GM12878 (cell line): ENCODE measurements at regions not wholly inside any gene's neighbourhood (a gene's known extent, or its start where the extent isn't known, plus 50 kb on each side); places are given as distances from the start of the nearest gene placed in this dataset.

ENCODE experiments used
- ATAC-seq: fragments of 200-7000 bp; cut with Tn5 transposase; 3 replicates; pipeline ENCODE4 v1.9.1; 2020; ENCODE audit warnings: mild to moderate bottlenecking, moderate library complexity
- BruUV-seq: library from RNA; stranded (reverse); fragments of 400-500 nt; replicated peaks from 2 replicates; lab custom pipeline; 2021; lab: Mats Ljungman, UMichigan
- CTCF ChIA-PET: fragments of 300-600 bp; sonication (Branson Sonifier 250); formaldehyde crosslinking; extraction: SDS; loops from one replicate; lab custom pipeline; 2021; ENCODE audit warnings: inconsistent platforms; lab: Yijun Ruan, JAX
- POLR2A ChIA-PET: fragments of 350-600 bp; formaldehyde crosslinking; extraction: SDS; loops from one replicate; lab custom pipeline; 2021; ENCODE audit warnings: inconsistent platforms; lab: Charles Lee
- RAD21 ChIA-PET: fragments of 300-600 bp; sonication (Branson Sonifier 250); formaldehyde crosslinking; loops from one replicate; lab custom pipeline; 2023; ENCODE audit warnings: antibody characterized with exemption; ENCODE audit not compliant: unreplicated experiment; lab: Charles Lee
- SMC1A ChIA-PET: fragments of 300-600 bp; sonication (Branson Sonifier 250); formaldehyde crosslinking; loops from one replicate; lab custom pipeline; 2023; ENCODE audit not compliant: unreplicated experiment, uncharacterized antibody; lab: Charles Lee
- DNase-seq: peaks from one replicate; pipeline ENCODE4 v3.0.0-alpha.2; 2011; ENCODE audit warnings: low read depth, low spot score
- FAIRE-seq: peaks from 3 replicates; lab custom pipeline; 2011; peaks lifted over from hg19 to GRCh38; lab: Jason Lieb, UNC
- H2AFZ ChIP-seq: 2 replicates; pipeline ENCODE4 v1.6.0; 2011; ENCODE audit warnings: low read depth, low read length, control low read depth; ENCODE audit not compliant: control insufficient read depth
- H3K27ac ChIP-seq: 2 replicates; pipeline ENCODE4 v1.5.1; 2011; ENCODE audit warnings: control low read depth; ENCODE audit not compliant: control insufficient read depth, insufficient read depth
- H3K27me3 ChIP-seq, 2 experiments: replicated peaks in 1 of 2; 2 replicates each; pipeline versions ENCODE4 v1.6.0 to v1.6.1; 2011; ENCODE audit warnings: low read length in 1 of 2; ENCODE audit not compliant: control insufficient read depth in 2 of 2, insufficient read depth in 2 of 2
- H3K36me3 ChIP-seq, 2 experiments: 2 replicates each; pipeline ENCODE4 v1.5.1; 2011; ENCODE audit warnings: low read length in 1 of 2; ENCODE audit not compliant: control insufficient read depth in 2 of 2, insufficient read depth in 2 of 2
- H3K4me1 ChIP-seq: 2 replicates; pipeline ENCODE4 v1.6.1; 2011; ENCODE audit warnings: mild to moderate bottlenecking, low read length, moderate library complexity, mixed read lengths; ENCODE audit not compliant: control insufficient read depth, insufficient read depth
- H3K4me2 ChIP-seq: 2 replicates; pipeline ENCODE4 v1.6.0; 2011; ENCODE audit warnings: control low read depth; ENCODE audit not compliant: control insufficient read depth, insufficient read depth
- H3K4me3 ChIP-seq: fragments of 200-600 bp; sonication (generic); 2 replicates; pipeline ENCODE4 v1.5.1; 2016
- H3K79me2 ChIP-seq: 2 replicates; pipeline ENCODE4 v1.6.0; 2011; ENCODE audit warnings: low read length; ENCODE audit not compliant: control insufficient read depth, insufficient read depth
- H3K9ac ChIP-seq: 2 replicates; pipeline ENCODE4 v1.8.0; 2011; ENCODE audit warnings: low read length, control low read depth, mixed read lengths; ENCODE audit not compliant: control insufficient read depth, insufficient read depth
- H3K9me3 ChIP-seq: replicated peaks from 3 replicates; pipeline ENCODE4 v1.5.1; 2011; ENCODE audit warnings: mild to moderate bottlenecking, low read length; ENCODE audit not compliant: control insufficient read depth, insufficient read depth
- H4K20me1 ChIP-seq: 2 replicates; pipeline ENCODE4 v1.6.0; 2011; ENCODE audit not compliant: control insufficient read depth, insufficient read depth
- HCFC1 ChIP-seq: fragments of 150-350 bp; IDR thresholded peaks from 2 replicates; pipeline ENCODE4 v1.6.1; 2014; ENCODE audit warnings: low read length
- IRF4 ChIP-seq: IDR thresholded peaks from 2 replicates; pipeline ENCODE4 v1.6.1; 2011; ENCODE audit warnings: low read depth, low read length
- IRF5 ChIP-seq: fragments of 450-650 bp; IDR thresholded peaks from 2 replicates; pipeline ENCODE4 v1.6.1; 2017; ENCODE audit warnings: borderline replicate concordance
- RAD21 ChIP-seq: IDR thresholded peaks from 2 replicates; pipeline ENCODE4 v1.6.1; 2011; ENCODE audit warnings: mild to moderate bottlenecking, low read depth, low read length, moderate library complexity; ENCODE audit not compliant: insufficient read depth
- SIN3A ChIP-seq: IDR thresholded peaks from 2 replicates; pipeline ENCODE4 v1.6.1; 2012; ENCODE audit warnings: low read depth, low read length, improper control_type of control experiment
- SREBF2 ChIP-seq: IDR thresholded peaks from 2 replicates; pipeline ENCODE4 v1.6.1; 2012; ENCODE audit warnings: mild to moderate bottlenecking, low read length
- YY1 ChIP-seq: IDR thresholded peaks from 2 replicates; pipeline ENCODE4 v1.6.1; 2011; ENCODE audit warnings: low read depth, mild to moderate bottlenecking, low read length
- WGBS: methylation state at CpG from one replicate; pipeline ENCODE4 v1.1.6; 2016; ENCODE audit warnings: low lambda C conversion rate; ENCODE audit not compliant: insufficient replicate concordance, insufficient coverage; ENCODE audit errors: missing lambda C conversion rate; 5-methylcytosine and 5-hydroxymethylcytosine counted together
- in situ Hi-C: fragments of 300-500 bp; cut with MboI; formaldehyde crosslinking; loops from 9 replicates; pipeline ENCODE4 v1.14.3; 2018; ENCODE audit warnings: mixed read lengths
- intact Hi-C: fragments of 100-400 bp; cut with micrococcal nuclease; formaldehyde crosslinking; loops from one replicate; pipeline ENCODE4 v1.14.2; 2022; ENCODE audit not compliant: unreplicated experiment
- TF ChIP-seq, protein P1 (sequence below): IDR thresholded peaks from 2 replicates; pipeline ENCODE4 v1.6.1; 2012; ENCODE audit warnings: low read depth, low read length, improper control_type of control experiment
- TF ChIP-seq, protein P2 (sequence below), 3 experiments: IDR thresholded peaks in 2 of 3; conservative IDR thresholded peaks in 1 of 3; 2 replicates each; pipeline ENCODE4 v1.5.1; 2011; ENCODE audit warnings: low read depth in 3 of 3, low read length in 3 of 3, mild to moderate bottlenecking in 3 of 3, control low read depth in 2 of 3, moderate library complexity in 2 of 3, inconsistent platforms in 1 of 3, mixed read lengths in 1 of 3; ENCODE audit not compliant: control insufficient read depth in 2 of 3, insufficient read depth in 1 of 3; ENCODE audit errors: extremely low read depth in 1 of 3

GRCh38 chr4:11497972-11498371 lies 69.3 kb upstream of the HS3ST1 start:
- FAIRE-seq (no peak), ATAC-seq (no peak), DNase-seq (no peak)
- no peak overlapping the region for H3K4me3 ChIP-seq
- WGBS = 51% methylated on average over 3 of the region's 3 CpGs
- BruUV-seq = no TSS peak
- H3K9me3 ChIP-seq = no peaks in the 10 kb centered on the region; the same call in 1 of the 3 replicates
- ChIA-PET RAD21 (no interaction called here), CTCF (interaction anchor here (0.7 kb wide), 1 partner anchor 11 kb away, joined by 3 read pairs; no protein-coding TSS in a partner anchor), POLR2A (no interaction called here), SMC1A (interaction anchor here (1.0 kb wide), 1 partner anchor 68 kb away, joined by 3 read pairs; no protein-coding TSS in a partner anchor)
- H3K9ac ChIP-seq = no peak overlapping the region
- H4K20me1 ChIP-seq = no peaks in the 10 kb centered on the region
- intact Hi-C loops = no loop called here
- H2AFZ ChIP-seq = no peak overlapping the region
- no peak overlapping the region for H3K4me2 ChIP-seq
- H3K79me2 ChIP-seq = no peaks in the 10 kb centered on the region
- TF ChIP-seq IRF4 (no peak), IRF5 (no peak), SIN3A (no peak), HCFC1 (no peak), YY1 (no peak), SREBF2 (no peak)
- no peak overlapping the region for H3K27ac ChIP-seq
- H3K27me3 ChIP-seq = no peaks in the 10 kb centered on the region
- no peaks in the 10 kb centered on the region for H3K4me1 ChIP-seq
- in situ Hi-C loops = no loop called here
- H3K36me3 ChIP-seq = no peaks in the 10 kb centered on the region

DNA sequence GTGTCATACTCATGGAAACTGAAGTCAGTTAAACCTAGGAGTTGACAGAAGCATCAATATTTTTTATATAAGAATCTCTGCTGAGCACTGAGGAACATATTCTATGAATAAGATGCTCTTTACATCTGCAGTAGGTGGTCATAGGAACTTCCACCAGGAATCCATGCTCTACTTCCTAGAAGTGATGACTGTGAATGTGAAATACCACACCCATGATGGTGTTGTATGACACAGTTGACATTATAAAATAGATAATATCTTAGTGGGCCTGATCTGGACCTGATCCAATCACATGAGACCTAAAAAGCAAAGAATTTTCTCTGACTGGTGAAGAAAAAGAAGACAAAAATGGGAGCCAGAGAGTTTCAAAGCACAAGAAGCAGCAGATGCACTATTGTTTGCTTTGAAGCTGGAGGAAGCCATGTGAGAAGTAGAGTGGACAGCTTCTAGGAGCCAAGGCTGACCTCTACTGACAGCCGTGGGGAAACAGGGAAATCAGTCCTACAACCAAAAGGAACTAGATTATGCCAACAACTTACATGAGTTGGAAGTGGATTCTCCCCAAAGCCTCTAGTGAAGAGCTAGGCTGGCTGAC lies 68.6 kb upstream of the HS3ST1 start:
- ChIA-PET SMC1A (interaction anchor here (0.6 kb wide), 1 partner anchor 225 kb away, joined by 3 read pairs; no protein-coding TSS in a partner anchor), POLR2A (no interaction called here), CTCF (no interaction called here), RAD21 (no interaction called here)
- H3K27ac ChIP-seq = no peak overlapping the region
- DNase-seq = no peak
- TF ChIP-seq, protein P1, sequence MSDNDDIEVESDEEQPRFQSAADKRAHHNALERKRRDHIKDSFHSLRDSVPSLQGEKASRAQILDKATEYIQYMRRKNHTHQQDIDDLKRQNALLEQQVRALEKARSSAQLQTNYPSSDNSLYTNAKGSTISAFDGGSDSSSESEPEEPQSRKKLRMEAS = no peak
- 0 out of 2 replicates have a peak, but pooled peaks have one; percentile 32 for TF ChIP-seq RAD21
- TF ChIP-seq, protein P2, sequence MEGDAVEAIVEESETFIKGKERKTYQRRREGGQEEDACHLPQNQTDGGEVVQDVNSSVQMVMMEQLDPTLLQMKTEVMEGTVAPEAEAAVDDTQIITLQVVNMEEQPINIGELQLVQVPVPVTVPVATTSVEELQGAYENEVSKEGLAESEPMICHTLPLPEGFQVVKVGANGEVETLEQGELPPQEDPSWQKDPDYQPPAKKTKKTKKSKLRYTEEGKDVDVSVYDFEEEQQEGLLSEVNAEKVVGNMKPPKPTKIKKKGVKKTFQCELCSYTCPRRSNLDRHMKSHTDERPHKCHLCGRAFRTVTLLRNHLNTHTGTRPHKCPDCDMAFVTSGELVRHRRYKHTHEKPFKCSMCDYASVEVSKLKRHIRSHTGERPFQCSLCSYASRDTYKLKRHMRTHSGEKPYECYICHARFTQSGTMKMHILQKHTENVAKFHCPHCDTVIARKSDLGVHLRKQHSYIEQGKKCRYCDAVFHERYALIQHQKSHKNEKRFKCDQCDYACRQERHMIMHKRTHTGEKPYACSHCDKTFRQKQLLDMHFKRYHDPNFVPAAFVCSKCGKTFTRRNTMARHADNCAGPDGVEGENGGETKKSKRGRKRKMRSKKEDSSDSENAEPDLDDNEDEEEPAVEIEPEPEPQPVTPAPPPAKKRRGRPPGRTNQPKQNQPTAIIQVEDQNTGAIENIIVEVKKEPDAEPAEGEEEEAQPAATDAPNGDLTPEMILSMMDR (IDR thresholded peaks at IDR 0.05 in 2 of 3, conservative IDR thresholded peaks at IDR 0.05 in 1 of 3; ENCODE audit: control insufficient read depth in 2 of 3, extremely low read depth in 1 of 3, insufficient read depth in 1 of 3, low read depth in 3 of 3, low read length in 3 of 3) = peak in 1 of 3 experiments; percentile 22; a peak in 3 of 6 replicates
- no peak for FAIRE-seq
- no peak for ATAC-seq
- H3K79me2 ChIP-seq = no peaks in the 10 kb centered on the region
- H3K36me3 ChIP-seq = no peaks in the 10 kb centered on the region
- in situ Hi-C loops (no loop called here), intact Hi-C loops (no loop called here)
- no peaks in the 10 kb centered on the region; the same call in 1 of the 3 replicates for H3K9me3 ChIP-seq
- no peaks in the 10 kb centered on the region for H3K4me1 ChIP-seq
- no peak overlapping the region for H3K4me3 ChIP-seq
- WGBS = 0% methylated on average over 1 of the region's 1 CpG
- no peaks in the 10 kb centered on the region for H4K20me1 ChIP-seq
- H3K27me3 ChIP-seq = no peaks in the 10 kb centered on the region
- H3K4me2 ChIP-seq = no peak overlapping the region
- H2AFZ ChIP-seq = no peak overlapping the region
- no TSS peak for BruUV-seq
- no peak overlapping the region for H3K9ac ChIP-seq
